GM12878 (cell line): ENCODE measurements at regions not wholly inside any gene's neighbourhood (a gene's known extent, or its start where the extent isn't known, plus 50 kb on each side); places are given as distances from the start of the nearest gene placed in this dataset.

Source experiments
- ATAC-seq: fragments of 200-7000 bp; cut with Tn5 transposase; 3 replicates; pipeline ENCODE4 v1.9.1; 2020; ENCODE audit warnings: mild to moderate bottlenecking, moderate library complexity
- BruUV-seq: library from RNA; stranded (reverse); fragments of 400-500 nt; replicated peaks from 2 replicates; lab custom pipeline; 2021; lab: Mats Ljungman, UMichigan
- CTCF ChIA-PET: fragments of 300-600 bp; sonication (Branson Sonifier 250); formaldehyde crosslinking; extraction: SDS; loops from one replicate; lab custom pipeline; 2021; ENCODE audit warnings: inconsistent platforms; lab: Yijun Ruan, JAX
- POLR2A ChIA-PET: fragments of 350-600 bp; formaldehyde crosslinking; extraction: SDS; loops from one replicate; lab custom pipeline; 2021; ENCODE audit warnings: inconsistent platforms; lab: Charles Lee
- RAD21 ChIA-PET: fragments of 300-600 bp; sonication (Branson Sonifier 250); formaldehyde crosslinking; loops from one replicate; lab custom pipeline; 2023; ENCODE audit warnings: antibody characterized with exemption; ENCODE audit not compliant: unreplicated experiment; lab: Charles Lee
- SMC1A ChIA-PET: fragments of 300-600 bp; sonication (Branson Sonifier 250); formaldehyde crosslinking; loops from one replicate; lab custom pipeline; 2023; ENCODE audit not compliant: unreplicated experiment, uncharacterized antibody; lab: Charles Lee
- DNase-seq: peaks from one replicate; pipeline ENCODE4 v3.0.0-alpha.2; 2011; ENCODE audit warnings: low read depth, low spot score
- FAIRE-seq: peaks from 3 replicates; lab custom pipeline; 2011; peaks lifted over from hg19 to GRCh38; lab: Jason Lieb, UNC
- H2AFZ ChIP-seq: 2 replicates; pipeline ENCODE4 v1.6.0; 2011; ENCODE audit warnings: low read depth, low read length, control low read depth; ENCODE audit not compliant: control insufficient read depth
- H3K27ac ChIP-seq: 2 replicates; pipeline ENCODE4 v1.5.1; 2011; ENCODE audit warnings: control low read depth; ENCODE audit not compliant: control insufficient read depth, insufficient read depth
- H3K27me3 ChIP-seq, 2 experiments: replicated peaks in 1 of 2; 2 replicates each; pipeline versions ENCODE4 v1.6.0 to v1.6.1; 2011; ENCODE audit warnings: low read length in 1 of 2; ENCODE audit not compliant: control insufficient read depth in 2 of 2, insufficient read depth in 2 of 2
- H3K36me3 ChIP-seq, 2 experiments: 2 replicates each; pipeline ENCODE4 v1.5.1; 2011; ENCODE audit warnings: low read length in 1 of 2; ENCODE audit not compliant: control insufficient read depth in 2 of 2, insufficient read depth in 2 of 2
- H3K4me1 ChIP-seq: 2 replicates; pipeline ENCODE4 v1.6.1; 2011; ENCODE audit warnings: mild to moderate bottlenecking, low read length, moderate library complexity, mixed read lengths; ENCODE audit not compliant: control insufficient read depth, insufficient read depth
- H3K4me2 ChIP-seq: 2 replicates; pipeline ENCODE4 v1.6.0; 2011; ENCODE audit warnings: control low read depth; ENCODE audit not compliant: control insufficient read depth, insufficient read depth
- H3K4me3 ChIP-seq: fragments of 200-600 bp; sonication (generic); 2 replicates; pipeline ENCODE4 v1.5.1; 2016
- H3K79me2 ChIP-seq: 2 replicates; pipeline ENCODE4 v1.6.0; 2011; ENCODE audit warnings: low read length; ENCODE audit not compliant: control insufficient read depth, insufficient read depth
- H3K9ac ChIP-seq: 2 replicates; pipeline ENCODE4 v1.8.0; 2011; ENCODE audit warnings: low read length, control low read depth, mixed read lengths; ENCODE audit not compliant: control insufficient read depth, insufficient read depth
- H3K9me3 ChIP-seq: replicated peaks from 3 replicates; pipeline ENCODE4 v1.5.1; 2011; ENCODE audit warnings: mild to moderate bottlenecking, low read length; ENCODE audit not compliant: control insufficient read depth, insufficient read depth
- H4K20me1 ChIP-seq: 2 replicates; pipeline ENCODE4 v1.6.0; 2011; ENCODE audit not compliant: control insufficient read depth, insufficient read depth
- BACH1 ChIP-seq: fragments of 450-650 bp; IDR thresholded peaks from 2 replicates; pipeline ENCODE4 v1.6.1; 2017; ENCODE audit warnings: mild to moderate bottlenecking, borderline replicate concordance
- LARP7 ChIP-seq: fragments of 450-650 bp; IDR thresholded peaks from 2 replicates; pipeline ENCODE4 v1.6.1; 2017; ENCODE audit warnings: mild to moderate bottlenecking
- NR2C1 ChIP-seq: fragments of 450-650 bp; IDR thresholded peaks from 2 replicates; pipeline ENCODE4 v1.6.1; 2017; ENCODE audit warnings: antibody characterized with exemption, mild to moderate bottlenecking, moderate library complexity
- POLR2A ChIP-seq: IDR thresholded peaks from 2 replicates; pipeline ENCODE4 v1.6.1; 2011; ENCODE audit warnings: low read depth, mild to moderate bottlenecking, low read length
- RB1 ChIP-seq: fragments of 450-650 bp; formaldehyde crosslinking; IDR thresholded peaks from 2 replicates; pipeline ENCODE4 v1.6.1; 2017; ENCODE audit warnings: mild to moderate bottlenecking, borderline replicate concordance
- RELB ChIP-seq: fragments of 450-650 bp; IDR thresholded peaks from 2 replicates; pipeline ENCODE4 v1.6.1; 2017; ENCODE audit warnings: low read depth, mild to moderate bottlenecking, moderate library complexity
- RUNX3 ChIP-seq: IDR thresholded peaks from 2 replicates; pipeline ENCODE4 v1.6.1; 2012; ENCODE audit warnings: low read length, inconsistent platforms
- SIN3A ChIP-seq: IDR thresholded peaks from 2 replicates; pipeline ENCODE4 v1.6.1; 2012; ENCODE audit warnings: low read depth, low read length, improper control_type of control experiment
- SMARCA5 ChIP-seq: fragments of 450-650 bp; IDR thresholded peaks from 2 replicates; pipeline ENCODE4 v1.6.1; 2017; ENCODE audit warnings: mild to moderate bottlenecking
- ZBED1 ChIP-seq: IDR thresholded peaks from 2 replicates; pipeline ENCODE4 v1.6.1; 2016; ENCODE audit warnings: borderline replicate concordance
- ZNF207 ChIP-seq: fragments of 450-650 bp; IDR thresholded peaks from 2 replicates; pipeline ENCODE4 v1.6.1; 2014; ENCODE audit warnings: antibody characterized with exemption, mild to moderate bottlenecking, borderline replicate concordance
- ZNF217 ChIP-seq: fragments of 450-650 bp; IDR thresholded peaks from 2 replicates; pipeline ENCODE4 v1.6.1; 2017; ENCODE audit warnings: antibody characterized with exemption, mild to moderate bottlenecking
- ZNF24 ChIP-seq: fragments of 450-650 bp; IDR thresholded peaks from 2 replicates; pipeline ENCODE4 v1.6.1; 2017; ENCODE audit warnings: antibody characterized with exemption, mild to moderate bottlenecking
- WGBS: methylation state at CpG from one replicate; pipeline ENCODE4 v1.1.6; 2016; ENCODE audit warnings: low lambda C conversion rate; ENCODE audit not compliant: insufficient replicate concordance, insufficient coverage; ENCODE audit errors: missing lambda C conversion rate; 5-methylcytosine and 5-hydroxymethylcytosine counted together
- in situ Hi-C: fragments of 300-500 bp; cut with MboI; formaldehyde crosslinking; loops from 9 replicates; pipeline ENCODE4 v1.14.3; 2018; ENCODE audit warnings: mixed read lengths
- intact Hi-C: fragments of 100-400 bp; cut with micrococcal nuclease; formaldehyde crosslinking; loops from one replicate; pipeline ENCODE4 v1.14.2; 2022; ENCODE audit not compliant: unreplicated experiment
- TF ChIP-seq, protein P1 (sequence below): IDR thresholded peaks from 2 replicates; pipeline ENCODE4 v1.6.1; 2012; ENCODE audit warnings: low read length, inconsistent platforms
- TF ChIP-seq, protein P2 (sequence below): IDR thresholded peaks from 2 replicates; pipeline ENCODE4 v1.6.1; 2011; ENCODE audit warnings: low read depth, mild to moderate bottlenecking, low read length, moderate library complexity, borderline replicate concordance; ENCODE audit errors: extremely low read depth
- TF ChIP-seq, protein P3 (sequence below): fragments of 450-650 bp; IDR thresholded peaks from 2 replicates; pipeline ENCODE4 v1.6.1; 2018; ENCODE audit warnings: borderline replicate concordance, mild to moderate bottlenecking; ENCODE audit not compliant: partially characterized antibody
- TF ChIP-seq, protein P4 (sequence below): fragments of 450-650 bp; IDR thresholded peaks from 2 replicates; pipeline ENCODE4 v1.6.1; 2017; ENCODE audit warnings: mild to moderate bottlenecking

DNA sequence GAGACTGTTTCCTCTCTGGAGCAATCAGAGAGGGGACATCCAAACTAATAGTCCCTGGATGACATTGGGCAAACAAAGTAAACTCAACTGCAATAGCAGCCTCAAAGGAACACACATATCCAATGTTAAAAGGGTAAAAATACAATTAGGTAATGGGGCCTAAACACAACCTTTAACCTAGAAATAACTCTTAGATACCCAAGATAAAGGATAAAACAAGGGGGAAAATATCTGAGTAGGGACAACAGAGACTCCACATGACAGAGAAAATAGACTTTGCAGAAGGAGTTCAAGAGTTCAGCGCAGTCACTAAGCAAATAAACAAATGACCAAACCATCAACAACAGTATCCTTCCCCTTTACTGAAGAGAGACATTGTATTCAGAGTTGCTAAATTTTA lies 149.3 kb downstream of the FBXO4 start:
- H3K4me3 ChIP-seq = no peak overlapping the region
- intact Hi-C loops (no loop called here), in situ Hi-C loops (no loop called here)
- H3K4me1 ChIP-seq = no peaks in the 10 kb centered on the region
- DNase-seq (no peak), FAIRE-seq (no peak), ATAC-seq (no peak)
- no peaks in the 10 kb centered on the region for H3K36me3 ChIP-seq
- no peaks in the 10 kb centered on the region for H3K79me2 ChIP-seq
- H3K4me2 ChIP-seq = no peak overlapping the region
- no peak overlapping the region for H3K9ac ChIP-seq
- no TSS peak for BruUV-seq
- H4K20me1 ChIP-seq = no peaks in the 10 kb centered on the region
- ChIA-PET RAD21 (no interaction called here), POLR2A (no interaction called here), SMC1A (no interaction called here), CTCF (no interaction called here)
- no peak for TF ChIP-seq SIN3A
- TF ChIP-seq, protein P1, sequence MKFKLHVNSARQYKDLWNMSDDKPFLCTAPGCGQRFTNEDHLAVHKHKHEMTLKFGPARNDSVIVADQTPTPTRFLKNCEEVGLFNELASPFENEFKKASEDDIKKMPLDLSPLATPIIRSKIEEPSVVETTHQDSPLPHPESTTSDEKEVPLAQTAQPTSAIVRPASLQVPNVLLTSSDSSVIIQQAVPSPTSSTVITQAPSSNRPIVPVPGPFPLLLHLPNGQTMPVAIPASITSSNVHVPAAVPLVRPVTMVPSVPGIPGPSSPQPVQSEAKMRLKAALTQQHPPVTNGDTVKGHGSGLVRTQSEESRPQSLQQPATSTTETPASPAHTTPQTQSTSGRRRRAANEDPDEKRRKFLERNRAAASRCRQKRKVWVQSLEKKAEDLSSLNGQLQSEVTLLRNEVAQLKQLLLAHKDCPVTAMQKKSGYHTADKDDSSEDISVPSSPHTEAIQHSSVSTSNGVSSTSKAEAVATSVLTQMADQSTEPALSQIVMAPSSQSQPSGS = no peak
- TF ChIP-seq ZBED1 = no peak
- TF ChIP-seq RELB = no peak
- TF ChIP-seq NR2C1 = no peak
- TF ChIP-seq ZNF24 = no peak
- TF ChIP-seq LARP7 = no peak
- no peak for TF ChIP-seq RB1
- TF ChIP-seq POLR2A = no peak
- no peak for TF ChIP-seq RUNX3
- TF ChIP-seq, protein P2, sequence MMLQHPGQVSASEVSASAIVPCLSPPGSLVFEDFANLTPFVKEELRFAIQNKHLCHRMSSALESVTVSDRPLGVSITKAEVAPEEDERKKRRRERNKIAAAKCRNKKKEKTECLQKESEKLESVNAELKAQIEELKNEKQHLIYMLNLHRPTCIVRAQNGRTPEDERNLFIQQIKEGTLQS = no peak
- TF ChIP-seq ZNF207 = no peak
- TF ChIP-seq, protein P3, sequence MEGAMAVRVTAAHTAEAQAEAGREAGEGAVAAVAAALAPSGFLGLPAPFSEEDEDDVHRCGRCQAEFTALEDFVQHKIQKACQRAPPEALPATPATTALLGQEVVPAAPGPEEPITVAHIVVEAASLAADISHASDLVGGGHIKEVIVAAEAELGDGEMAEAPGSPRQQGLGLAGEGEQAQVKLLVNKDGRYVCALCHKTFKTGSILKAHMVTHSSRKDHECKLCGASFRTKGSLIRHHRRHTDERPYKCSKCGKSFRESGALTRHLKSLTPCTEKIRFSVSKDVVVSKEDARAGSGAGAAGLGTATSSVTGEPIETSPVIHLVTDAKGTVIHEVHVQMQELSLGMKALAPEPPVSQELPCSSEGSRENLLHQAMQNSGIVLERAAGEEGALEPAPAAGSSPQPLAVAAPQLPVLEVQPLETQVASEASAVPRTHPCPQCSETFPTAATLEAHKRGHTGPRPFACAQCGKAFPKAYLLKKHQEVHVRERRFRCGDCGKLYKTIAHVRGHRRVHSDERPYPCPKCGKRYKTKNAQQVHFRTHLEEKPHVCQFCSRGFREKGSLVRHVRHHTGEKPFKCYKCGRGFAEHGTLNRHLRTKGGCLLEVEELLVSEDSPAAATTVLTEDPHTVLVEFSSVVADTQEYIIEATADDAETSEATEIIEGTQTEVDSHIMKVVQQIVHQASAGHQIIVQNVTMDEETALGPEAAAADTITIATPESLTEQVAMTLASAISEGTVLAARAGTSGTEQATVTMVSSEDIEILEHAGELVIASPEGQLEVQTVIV = no peak
- TF ChIP-seq BACH1 = no peak
- no peak for TF ChIP-seq ZNF217
- no peak for TF ChIP-seq SMARCA5
- TF ChIP-seq, protein P4, sequence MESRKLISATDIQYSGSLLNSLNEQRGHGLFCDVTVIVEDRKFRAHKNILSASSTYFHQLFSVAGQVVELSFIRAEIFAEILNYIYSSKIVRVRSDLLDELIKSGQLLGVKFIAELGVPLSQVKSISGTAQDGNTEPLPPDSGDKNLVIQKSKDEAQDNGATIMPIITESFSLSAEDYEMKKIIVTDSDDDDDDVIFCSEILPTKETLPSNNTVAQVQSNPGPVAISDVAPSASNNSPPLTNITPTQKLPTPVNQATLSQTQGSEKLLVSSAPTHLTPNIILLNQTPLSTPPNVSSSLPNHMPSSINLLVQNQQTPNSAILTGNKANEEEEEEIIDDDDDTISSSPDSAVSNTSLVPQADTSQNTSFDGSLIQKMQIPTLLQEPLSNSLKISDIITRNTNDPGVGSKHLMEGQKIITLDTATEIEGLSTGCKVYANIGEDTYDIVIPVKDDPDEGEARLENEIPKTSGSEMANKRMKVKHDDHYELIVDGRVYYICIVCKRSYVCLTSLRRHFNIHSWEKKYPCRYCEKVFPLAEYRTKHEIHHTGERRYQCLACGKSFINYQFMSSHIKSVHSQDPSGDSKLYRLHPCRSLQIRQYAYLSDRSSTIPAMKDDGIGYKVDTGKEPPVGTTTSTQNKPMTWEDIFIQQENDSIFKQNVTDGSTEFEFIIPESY = no peak
- H3K27me3 ChIP-seq = no peaks in the 10 kb centered on the region
- H3K27ac ChIP-seq = no peak overlapping the region
- 29% methylated on average over 1 of the region's 1 CpG for WGBS
- no peak overlapping the region for H2AFZ ChIP-seq
- H3K9me3 ChIP-seq = no peaks in the 10 kb centered on the region
